ENCODE measurements at regions not wholly inside any gene's neighbourhood (a gene's known extent, or its start where the extent isn't known, plus 50 kb on each side); places are given as distances from the start of the nearest gene placed in this dataset.

- TF ChIP-seq FOXP4 (CRISPR knock-in tag; IDR thresholded peaks at IDR 0.05): no peak
- POLR2A ChIA-PET: interaction anchor here (0.5 kb wide), 1 partner anchor 481 kb away, joined by 3 read pairs; no protein-coding TSS in a partner anchor
- CTCF ChIA-PET: no interaction called here
- no peak overlapping the region for H3K4me3 Mint-ChIP-seq
- peaks cover 16% of the 10 kb centered on the region for H3K4me1 Mint-ChIP-seq
- ATAC-seq (no peak), DNase-seq (ENCODE audit: low spot score) (no peak)
- peaks cover 8% of the 10 kb centered on the region for H3K9me3 Mint-ChIP-seq
- peaks cover 4% of the 10 kb centered on the region; the same call in 1 of the 2 replicates for H3K36me3 Mint-ChIP-seq
- H3K27ac Mint-ChIP-seq: no peak overlapping the region
- no peaks in the 10 kb centered on the region for H3K27me3 Mint-ChIP-seq (ENCODE audit: low read depth)
These were observed 337.2 kb downstream of the SATB1 start for GRCh38 chr3:18087988-18088387.

DNA sequence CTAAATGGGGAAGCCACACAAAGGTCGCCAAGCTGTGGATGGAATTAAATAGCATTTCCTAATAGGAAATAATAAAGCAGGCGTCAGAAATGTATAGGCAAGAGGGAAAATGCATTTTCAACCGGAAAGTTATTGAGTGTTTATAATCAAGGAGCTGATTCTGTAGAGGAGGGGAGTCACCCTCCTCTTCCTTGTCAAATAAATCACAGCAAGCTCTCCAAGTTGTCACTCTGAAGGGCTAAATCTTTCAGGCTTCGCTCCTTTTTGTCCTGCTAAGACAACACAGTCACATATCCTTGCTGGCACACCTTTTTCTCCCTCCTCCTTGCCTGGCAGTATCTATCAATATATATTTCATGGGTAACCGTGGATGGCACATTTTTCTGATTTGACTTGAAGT is 338.4 kb downstream of the SATB1 start:
- peaks cover 16% of the 10 kb centered on the region for H3K4me1 Mint-ChIP-seq

GRCh38 chr3:18086078-18086477 is 339.1 kb downstream of the SATB1 start:
- Mint-ChIP-seq H3K36me3 (peaks cover 4% of the 10 kb centered on the region; the same call in 1 of the 2 replicates), H3K27me3 (ENCODE audit: low read depth) (no peaks in the 10 kb centered on the region), H3K9me3 (peaks cover 8% of the 10 kb centered on the region), H3K27ac (no peak overlapping the region), H3K4me3 (no peak overlapping the region), H3K4me1 (peaks cover 16% of the 10 kb centered on the region)
- ATAC-seq: peak; percentile 41; the same call in 1 of the 2 replicates
- ChIA-PET CTCF (interaction anchor here (1.2 kb wide), 1 partner anchor 209 kb away, joined by 3 read pairs; no protein-coding TSS in a partner anchor), POLR2A (no interaction called here)
- DNase-seq (ENCODE audit: low spot score): no peak
- TF ChIP-seq RELA (CRISPR knock-in tag; IDR thresholded peaks at IDR 0.05; ENCODE audit: borderline replicate concordance) (no peak), STAT6 (CRISPR knock-in tag; conservative IDR thresholded peaks at IDR 0.05; ENCODE audit: low read depth) (no peak)
- TF ChIP-seq, protein P1, sequence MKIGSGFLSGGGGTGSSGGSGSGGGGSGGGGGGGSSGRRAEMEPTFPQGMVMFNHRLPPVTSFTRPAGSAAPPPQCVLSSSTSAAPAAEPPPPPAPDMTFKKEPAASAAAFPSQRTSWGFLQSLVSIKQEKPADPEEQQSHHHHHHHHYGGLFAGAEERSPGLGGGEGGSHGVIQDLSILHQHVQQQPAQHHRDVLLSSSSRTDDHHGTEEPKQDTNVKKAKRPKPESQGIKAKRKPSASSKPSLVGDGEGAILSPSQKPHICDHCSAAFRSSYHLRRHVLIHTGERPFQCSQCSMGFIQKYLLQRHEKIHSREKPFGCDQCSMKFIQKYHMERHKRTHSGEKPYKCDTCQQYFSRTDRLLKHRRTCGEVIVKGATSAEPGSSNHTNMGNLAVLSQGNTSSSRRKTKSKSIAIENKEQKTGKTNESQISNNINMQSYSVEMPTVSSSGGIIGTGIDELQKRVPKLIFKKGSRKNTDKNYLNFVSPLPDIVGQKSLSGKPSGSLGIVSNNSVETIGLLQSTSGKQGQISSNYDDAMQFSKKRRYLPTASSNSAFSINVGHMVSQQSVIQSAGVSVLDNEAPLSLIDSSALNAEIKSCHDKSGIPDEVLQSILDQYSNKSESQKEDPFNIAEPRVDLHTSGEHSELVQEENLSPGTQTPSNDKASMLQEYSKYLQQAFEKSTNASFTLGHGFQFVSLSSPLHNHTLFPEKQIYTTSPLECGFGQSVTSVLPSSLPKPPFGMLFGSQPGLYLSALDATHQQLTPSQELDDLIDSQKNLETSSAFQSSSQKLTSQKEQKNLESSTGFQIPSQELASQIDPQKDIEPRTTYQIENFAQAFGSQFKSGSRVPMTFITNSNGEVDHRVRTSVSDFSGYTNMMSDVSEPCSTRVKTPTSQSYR (CRISPR knock-in tag; IDR thresholded peaks at IDR 0.05): no peak
- TF ChIP-seq, protein P2, sequence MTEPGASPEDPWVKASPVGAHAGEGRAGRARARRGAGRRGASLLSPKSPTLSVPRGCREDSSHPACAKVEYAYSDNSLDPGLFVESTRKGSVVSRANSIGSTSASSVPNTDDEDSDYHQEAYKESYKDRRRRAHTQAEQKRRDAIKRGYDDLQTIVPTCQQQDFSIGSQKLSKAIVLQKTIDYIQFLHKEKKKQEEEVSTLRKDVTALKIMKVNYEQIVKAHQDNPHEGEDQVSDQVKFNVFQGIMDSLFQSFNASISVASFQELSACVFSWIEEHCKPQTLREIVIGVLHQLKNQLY (CRISPR knock-in tag; IDR thresholded peaks at IDR 0.05): no peak
- TF ChIP-seq, protein P3, sequence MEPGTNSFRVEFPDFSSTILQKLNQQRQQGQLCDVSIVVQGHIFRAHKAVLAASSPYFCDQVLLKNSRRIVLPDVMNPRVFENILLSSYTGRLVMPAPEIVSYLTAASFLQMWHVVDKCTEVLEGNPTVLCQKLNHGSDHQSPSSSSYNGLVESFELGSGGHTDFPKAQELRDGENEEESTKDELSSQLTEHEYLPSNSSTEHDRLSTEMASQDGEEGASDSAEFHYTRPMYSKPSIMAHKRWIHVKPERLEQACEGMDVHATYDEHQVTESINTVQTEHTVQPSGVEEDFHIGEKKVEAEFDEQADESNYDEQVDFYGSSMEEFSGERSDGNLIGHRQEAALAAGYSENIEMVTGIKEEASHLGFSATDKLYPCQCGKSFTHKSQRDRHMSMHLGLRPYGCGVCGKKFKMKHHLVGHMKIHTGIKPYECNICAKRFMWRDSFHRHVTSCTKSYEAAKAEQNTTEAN (CRISPR knock-in tag; IDR thresholded peaks at IDR 0.05): no peak

More for the DNA sequence above, 338.4 kb downstream of the SATB1 start:
- TF ChIP-seq KAT7 (CRISPR knock-in tag; IDR thresholded peaks at IDR 0.05; ENCODE audit: borderline replicate concordance) (no peak), RORB (CRISPR knock-in tag; IDR thresholded peaks at IDR 0.05) (no peak), NFE2L1 (CRISPR knock-in tag; IDR thresholded peaks at IDR 0.05) (no peak), SMAD4 (CRISPR knock-in tag; IDR thresholded peaks at IDR 0.05) (no peak), ZNF512 (CRISPR knock-in tag; IDR thresholded peaks at IDR 0.05; ENCODE audit: borderline replicate concordance) (no peak), HMGA2 (CRISPR knock-in tag; IDR thresholded peaks at IDR 0.05) (no peak), FOXJ3 (CRISPR knock-in tag; IDR thresholded peaks at IDR 0.05; ENCODE audit: borderline replicate concordance) (no peak), E2F1 (CRISPR knock-in tag; IDR thresholded peaks at IDR 0.05) (no peak), GRHL2 (CRISPR knock-in tag; IDR thresholded peaks at IDR 0.05; ENCODE audit: insufficient replicate concordance, severe bottlenecking) (no peak), ZNF416 (CRISPR knock-in tag; IDR thresholded peaks at IDR 0.05) (no peak)
- TF ChIP-seq, protein P4, sequence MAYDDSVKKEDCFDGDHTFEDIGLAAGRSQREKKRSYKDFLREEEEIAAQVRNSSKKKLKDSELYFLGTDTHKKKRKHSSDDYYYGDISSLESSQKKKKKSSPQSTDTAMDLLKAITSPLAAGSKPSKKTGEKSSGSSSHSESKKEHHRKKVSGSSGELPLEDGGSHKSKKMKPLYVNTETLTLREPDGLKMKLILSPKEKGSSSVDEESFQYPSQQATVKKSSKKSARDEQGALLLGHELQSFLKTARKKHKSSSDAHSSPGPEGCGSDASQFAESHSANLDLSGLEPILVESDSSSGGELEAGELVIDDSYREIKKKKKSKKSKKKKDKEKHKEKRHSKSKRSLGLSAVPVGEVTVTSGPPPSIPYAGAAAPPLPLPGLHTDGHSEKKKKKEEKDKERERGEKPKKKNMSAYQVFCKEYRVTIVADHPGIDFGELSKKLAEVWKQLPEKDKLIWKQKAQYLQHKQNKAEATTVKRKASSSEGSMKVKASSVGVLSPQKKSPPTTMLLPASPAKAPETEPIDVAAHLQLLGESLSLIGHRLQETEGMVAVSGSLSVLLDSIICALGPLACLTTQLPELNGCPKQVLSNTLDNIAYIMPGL (CRISPR knock-in tag; IDR thresholded peaks at IDR 0.05): no peak
- ATAC-seq (no peak), DNase-seq (ENCODE audit: low spot score) (no peak)
- Mint-ChIP-seq H3K36me3 (peaks cover 4% of the 10 kb centered on the region; the same call in 1 of the 2 replicates), H3K4me3 (no peak overlapping the region), H3K27me3 (ENCODE audit: low read depth) (no peaks in the 10 kb centered on the region), H3K27ac (no peak overlapping the region), H3K9me3 (peaks cover 8% of the 10 kb centered on the region)
- POLR2A ChIA-PET: interaction anchor here (1.1 kb wide), 1 partner anchor 97 kb away, joined by 3 read pairs; no protein-coding TSS in a partner anchor
- CTCF ChIA-PET: no interaction called here

All from WTC11 (cell line).